Adrenal gland (tissue), 9 donors: ENCODE measurements at regions not wholly inside any gene's neighbourhood (a gene's known extent, or its start where the extent isn't known, plus 50 kb on each side); places are given as distances from the start of the nearest gene placed in this dataset.

Experiments
- DNase-seq, 7 donors: peaks; one replicate each; pipeline ENCODE4 v3.0.0-alpha.2; 2019 to 2020
- H3K27ac ChIP-seq, 5 donors: fragments of 200-600 bp; sonication (generic) in 4 of 5; 1 replicate in 3 of 5; 2 replicates in 2 of 5; pipeline versions ENCODE4 v1.5.1 to v1.8.0; 2016 to 2020; ENCODE audit warnings: mild to moderate bottlenecking in 1 of 5
- H3K27me3 ChIP-seq: fragments of 200-600 bp; 2 replicates; pipeline ENCODE4 v1.8.0; 2021
- H3K36me3 ChIP-seq, 2 donors: fragments of 200-600 bp; replicated peaks in 1 of 2; 1 replicate in 1 of 2; 2 replicates in 1 of 2; pipeline versions ENCODE4 v1.5.1 to v1.8.0; 2018 to 2022
- H3K4me1 ChIP-seq, 2 donors: fragments of 200-600 bp; replicated peaks in 1 of 2; 1 replicate in 1 of 2; 2 replicates in 1 of 2; pipeline versions ENCODE4 v1.5.1 to v1.8.0; 2018 to 2021
- H3K4me3 ChIP-seq, 4 donors: fragments of 200-600 bp; sonication (generic) in 3 of 4; one replicate each; pipeline ENCODE4 v1.5.1; 2016 to 2018
- H3K9me3 ChIP-seq, 3 donors: fragments of 200-600 bp; sonication (generic) in 1 of 3; replicated peaks in 1 of 3; 1 replicate in 2 of 3; 2 replicates in 1 of 3; pipeline versions ENCODE4 v1.5.1 to v1.8.0; 2016 to 2021
- POLR2A ChIP-seq, 2 donors: fragments of 450-650 bp; IDR thresholded peaks; one replicate each; pipeline ENCODE4 v1.6.1; 2017; ENCODE audit warnings: antibody characterized with exemption in 2 of 2, mild to moderate bottlenecking in 2 of 2, moderate library complexity in 1 of 2
- WGBS, 4 donors: extraction: QIAGEN DNeasy Blood & Tissue Kit in 2 of 4; methylation state at CpG; one replicate each; pipeline versions ENCODE4 v1.1.5 to v1.1.7; 2013 to 2017; 5-methylcytosine and 5-hydroxymethylcytosine counted together
- intact Hi-C, 2 donors: fragments of 100-400 bp; cut with DNase I; formaldehyde crosslinking; loops; one replicate each; pipeline versions ENCODE4 v1.14.1 to v1.15.0; 2022 to 2023
- TF ChIP-seq, protein P1 (sequence below), 6 experiments: fragments of 450-650 bp in 4 of 6; fragments of 200-600 bp in 2 of 6; sonication (generic) in 1 of 6; IDR thresholded peaks; 1 replicate in 5 of 6; 2 replicates in 1 of 6; pipeline versions ENCODE4 v1.5.1 to v1.8.0; 2016 to 2021; ENCODE audit warnings: antibody characterized with exemption in 6 of 6, mild to moderate bottlenecking in 2 of 6, moderate library complexity in 1 of 6
- donor health status: healthy with polysubstance abuse.
- donor health status: Bipolar disorder and iron deficiency.
- donor health status: DM: yes; HTN: yes; CAD: no.
- donor health status: DM: no; HTN: no; CAD: no.
- donor health status: DM: no; HTN: no; CAD: no.

DNA sequence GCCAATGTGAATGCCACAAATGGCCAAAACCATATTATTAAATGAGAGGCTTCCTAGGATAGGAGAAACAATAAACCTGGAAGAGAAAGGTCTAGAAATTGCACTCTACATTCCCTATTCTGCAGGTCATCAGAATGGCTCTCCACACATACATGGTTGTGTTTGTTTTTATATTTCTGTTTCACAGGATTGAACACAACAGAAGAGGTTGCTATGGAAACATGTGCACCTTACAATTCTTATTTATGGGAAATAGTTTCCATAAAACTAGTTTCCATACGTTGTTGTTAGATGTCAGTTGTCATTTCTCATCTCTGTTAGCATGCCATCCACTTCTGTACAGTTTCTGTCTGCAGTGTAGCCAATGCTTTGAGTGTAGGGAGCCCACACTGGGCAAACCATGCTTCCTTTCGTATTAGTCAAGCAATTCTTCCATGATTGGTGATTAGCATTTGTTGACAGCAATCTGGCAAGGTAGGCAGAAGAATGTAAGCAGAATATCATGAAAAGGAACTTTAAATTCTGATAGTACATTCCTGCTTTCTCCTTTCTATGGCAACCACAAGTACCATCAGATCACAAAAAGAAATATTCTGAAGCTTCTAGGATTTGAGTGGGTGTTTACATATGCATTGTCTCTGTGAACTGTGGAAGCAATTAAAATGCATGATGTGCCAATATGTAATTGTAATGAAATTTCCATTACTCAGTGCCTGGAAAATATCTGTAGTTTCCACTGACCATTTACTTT is 141.6 kb upstream of the AVPR1A start:
- Histone ChIP-seq H3K4me1 (no peaks in the 10 kb centered on the region), H3K36me3 (no peaks in the 10 kb centered on the region), H3K27ac (no peak overlapping the region), H3K9me3 (no peaks in the 10 kb centered on the region), H3K4me3 (no peak overlapping the region), H3K27me3 (no peaks in the 10 kb centered on the region)
- no peak for TF ChIP-seq POLR2A (IDR thresholded peaks at IDR 0.05)
- TF ChIP-seq, protein P1, sequence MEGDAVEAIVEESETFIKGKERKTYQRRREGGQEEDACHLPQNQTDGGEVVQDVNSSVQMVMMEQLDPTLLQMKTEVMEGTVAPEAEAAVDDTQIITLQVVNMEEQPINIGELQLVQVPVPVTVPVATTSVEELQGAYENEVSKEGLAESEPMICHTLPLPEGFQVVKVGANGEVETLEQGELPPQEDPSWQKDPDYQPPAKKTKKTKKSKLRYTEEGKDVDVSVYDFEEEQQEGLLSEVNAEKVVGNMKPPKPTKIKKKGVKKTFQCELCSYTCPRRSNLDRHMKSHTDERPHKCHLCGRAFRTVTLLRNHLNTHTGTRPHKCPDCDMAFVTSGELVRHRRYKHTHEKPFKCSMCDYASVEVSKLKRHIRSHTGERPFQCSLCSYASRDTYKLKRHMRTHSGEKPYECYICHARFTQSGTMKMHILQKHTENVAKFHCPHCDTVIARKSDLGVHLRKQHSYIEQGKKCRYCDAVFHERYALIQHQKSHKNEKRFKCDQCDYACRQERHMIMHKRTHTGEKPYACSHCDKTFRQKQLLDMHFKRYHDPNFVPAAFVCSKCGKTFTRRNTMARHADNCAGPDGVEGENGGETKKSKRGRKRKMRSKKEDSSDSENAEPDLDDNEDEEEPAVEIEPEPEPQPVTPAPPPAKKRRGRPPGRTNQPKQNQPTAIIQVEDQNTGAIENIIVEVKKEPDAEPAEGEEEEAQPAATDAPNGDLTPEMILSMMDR (IDR thresholded peaks at IDR 0.05): no peak
- WGBS, 4 donors: 62 to 68% (median 65%) methylated on average over 2 of the region's 2 CpGs
- no peak for DNase-seq
- intact Hi-C loops: no loop called here

DNA sequence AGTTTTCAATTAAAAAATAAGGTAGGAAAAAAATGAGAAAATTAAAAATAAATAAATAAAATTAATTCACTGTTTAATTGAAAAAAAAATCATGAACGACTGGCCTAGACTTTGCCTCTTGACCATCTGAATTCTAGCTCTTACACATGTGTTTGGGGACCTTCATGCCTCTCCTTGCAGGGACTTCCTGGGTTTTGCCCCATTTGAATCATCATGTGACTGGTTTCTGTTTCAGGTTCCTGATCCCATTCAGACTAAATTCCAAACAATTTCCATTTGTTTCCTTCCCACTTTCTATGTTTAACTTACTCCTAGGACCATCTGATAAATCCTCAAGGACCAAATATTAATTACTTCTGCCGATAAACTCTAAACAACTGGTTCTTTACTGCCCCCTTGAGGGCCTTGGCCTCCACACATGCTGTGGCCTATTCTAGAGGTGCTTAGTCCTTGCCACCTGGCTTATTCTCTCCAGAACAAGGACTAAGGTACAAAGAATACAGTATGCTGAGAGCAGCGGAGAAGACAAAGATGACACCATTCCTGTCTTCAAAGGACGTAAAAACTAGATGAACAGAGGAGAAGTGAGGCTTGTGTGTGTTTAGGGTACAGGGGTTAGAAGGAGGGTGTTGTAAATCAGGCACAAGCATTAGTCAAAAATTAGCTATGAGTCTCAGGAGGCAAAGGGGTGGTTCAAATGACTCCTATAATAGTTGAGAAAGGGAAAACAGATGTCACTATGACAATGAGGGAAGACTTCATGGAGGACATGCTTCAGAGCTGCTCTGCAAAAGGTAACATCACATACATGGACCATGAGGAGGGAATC is 125.8 kb upstream of the AVPR1A start:
- TF ChIP-seq, protein P1 (IDR thresholded peaks at IDR 0.05): peak; percentile 62 to 93 (median 78)
- no peak for TF ChIP-seq POLR2A (IDR thresholded peaks at IDR 0.05)
- peak; percentile 60 to 87 (median 68) for DNase-seq
- H3K36me3 ChIP-seq: no peaks in the 10 kb centered on the region
- 33 to 37% (median 35%) methylated on average over 4 of the region's 4 CpGs for WGBS, 4 donors
- H3K27ac ChIP-seq: no peak overlapping the region
- H3K4me1 ChIP-seq: no peaks in the 10 kb centered on the region
- peak overlapping the region in 1 of 4 donors; percentile 13 for H3K4me3 ChIP-seq
- intact Hi-C loops: loop anchor here (2.0 to 5.0 kb wide), 3 partner anchors 124 to 172 kb away; partner anchors contain the start of gene AVPR1A (in 1 of the 2)
- no peaks in the 10 kb centered on the region for H3K27me3 ChIP-seq
- peaks cover 0 to 5% (median 0%) of the 10 kb centered on the region in 3 donors for H3K9me3 ChIP-seq

DNA sequence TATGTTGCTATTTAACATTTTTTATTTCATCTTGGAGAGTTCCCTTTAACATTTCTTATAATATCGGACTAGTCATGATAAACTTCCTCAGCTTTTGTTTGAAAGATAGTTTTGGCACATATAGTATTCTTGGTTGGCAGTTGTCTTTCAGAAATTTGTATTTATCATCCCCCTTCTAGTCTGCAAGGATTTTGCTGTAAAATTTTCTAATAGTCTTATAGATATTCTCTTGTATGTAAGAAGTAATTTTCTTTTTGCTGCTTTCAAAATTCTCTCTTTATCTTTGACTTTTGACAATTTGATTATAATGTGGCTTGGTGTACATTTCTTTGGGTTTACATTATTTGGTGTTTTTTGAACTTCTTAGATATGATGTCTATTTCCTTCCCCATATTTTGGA is 116.0 kb upstream of the AVPR1A start:
- Histone ChIP-seq H3K27ac (no peak overlapping the region), H3K4me3 (no peak overlapping the region), H3K9me3 (peaks cover 0 to 18% (median 8%) of the 10 kb centered on the region in 3 donors), H3K27me3 (no peaks in the 10 kb centered on the region), H3K36me3 (no peaks in the 10 kb centered on the region), H3K4me1 (no peaks in the 10 kb centered on the region)
- TF ChIP-seq, protein P1 (IDR thresholded peaks at IDR 0.05): no peak
- TF ChIP-seq POLR2A (IDR thresholded peaks at IDR 0.05): no peak
- 85 to 90% (median 87%) methylated on average over 1 of the region's 1 CpG for WGBS, 4 donors
- intact Hi-C loops: no loop called here
- DNase-seq: no peak

DNA sequence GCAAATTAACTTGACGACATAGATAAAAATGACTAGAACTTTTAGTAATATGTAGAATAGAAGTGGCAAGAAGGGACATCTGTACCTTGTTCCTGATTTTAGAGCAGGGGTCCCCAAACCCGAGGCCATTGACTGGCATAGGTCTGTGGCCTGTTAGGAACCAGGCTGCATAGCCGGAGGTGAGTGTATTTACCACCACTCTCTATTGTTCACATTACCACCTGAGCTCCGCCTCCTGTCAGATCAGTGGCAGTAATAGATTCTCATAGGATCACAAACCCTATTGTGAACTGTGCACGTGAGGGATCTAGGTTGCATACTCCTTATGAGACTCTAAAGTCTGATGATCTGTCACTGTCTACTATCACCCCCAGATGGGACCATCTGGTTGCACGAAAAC is 113.6 kb upstream of the AVPR1A start:
- no peaks in the 10 kb centered on the region for H3K27me3 ChIP-seq
- no peaks in the 10 kb centered on the region for H3K4me1 ChIP-seq
- 86 to 91% (median 87%) methylated on average over 6 of the region's 6 CpGs for whole genome bisulfite sequencing, 4 donors
- intact Hi-C loops: no loop called here
- H3K36me3 ChIP-seq: no peaks in the 10 kb centered on the region
- peaks cover 0 to 18% (median 8%) of the 10 kb centered on the region in 3 donors for H3K9me3 ChIP-seq
- no peak overlapping the region for H3K27ac ChIP-seq
- TF ChIP-seq, protein P1 (IDR thresholded peaks at IDR 0.05): no peak
- no peak for TF ChIP-seq POLR2A (IDR thresholded peaks at IDR 0.05)
- no peak for DNase-seq
- no peak overlapping the region for H3K4me3 ChIP-seq
